ENCODE measurements at regions not wholly inside any gene's neighbourhood (a gene's known extent, or its start where the extent isn't known, plus 50 kb on each side); places are given as distances from the start of the nearest gene placed in this dataset.

DNA sequence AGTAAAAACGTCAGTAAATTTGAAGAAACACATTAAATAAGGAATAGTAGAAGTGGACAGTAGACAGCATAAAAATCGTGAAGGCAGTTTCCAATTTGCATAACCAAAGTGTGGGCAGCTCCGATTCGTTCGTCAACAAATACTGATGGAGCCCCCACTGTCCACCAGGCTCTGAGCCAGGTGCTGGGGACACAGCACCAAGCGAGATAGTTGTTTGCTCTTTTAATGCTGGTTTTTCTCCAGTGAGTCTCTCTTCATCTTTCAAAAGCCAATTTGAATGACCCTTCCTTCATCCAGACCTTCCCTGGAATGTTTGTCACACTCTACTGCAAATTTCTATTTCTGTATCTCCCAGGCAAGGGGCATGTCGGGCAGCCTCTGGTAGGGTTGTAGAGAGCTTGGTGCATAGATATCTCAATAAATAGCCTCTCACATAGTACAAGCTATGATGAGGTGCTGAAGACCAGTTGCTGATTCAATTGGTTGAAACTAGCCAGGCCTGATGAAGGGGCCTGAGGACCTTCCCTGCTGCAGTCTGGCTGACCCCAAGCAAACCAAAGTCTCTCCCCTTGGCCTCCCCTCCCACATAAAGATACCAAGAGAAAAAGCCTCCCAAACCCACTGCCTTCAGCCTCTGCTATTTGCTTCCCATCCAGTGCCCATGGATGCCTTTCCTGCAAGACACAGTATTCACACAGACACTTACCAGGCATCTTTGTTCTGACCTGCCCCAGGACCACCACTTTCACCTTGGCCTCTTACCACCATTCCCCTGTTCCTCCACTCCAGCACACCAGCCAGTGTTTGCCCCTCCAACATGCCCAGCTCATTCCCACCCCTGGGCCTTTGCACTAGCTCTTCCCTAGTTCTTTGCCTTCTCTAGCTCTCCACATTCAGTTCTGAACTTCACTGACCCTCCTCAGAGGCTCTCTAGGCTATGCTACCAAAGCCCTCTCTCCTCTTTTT is 125.2 kb downstream of the CEBPB start:
- no peaks in the 10 kb centered on the region for H3K27me3 ChIP-seq (ENCODE audit: insufficient read depth in 3 of 3, low read length in 2 of 3)
- no peak for ATAC-seq
- DNase-seq, result no peak
- no peak overlapping the region for H3K27ac ChIP-seq
- TF ChIP-seq, protein P1, sequence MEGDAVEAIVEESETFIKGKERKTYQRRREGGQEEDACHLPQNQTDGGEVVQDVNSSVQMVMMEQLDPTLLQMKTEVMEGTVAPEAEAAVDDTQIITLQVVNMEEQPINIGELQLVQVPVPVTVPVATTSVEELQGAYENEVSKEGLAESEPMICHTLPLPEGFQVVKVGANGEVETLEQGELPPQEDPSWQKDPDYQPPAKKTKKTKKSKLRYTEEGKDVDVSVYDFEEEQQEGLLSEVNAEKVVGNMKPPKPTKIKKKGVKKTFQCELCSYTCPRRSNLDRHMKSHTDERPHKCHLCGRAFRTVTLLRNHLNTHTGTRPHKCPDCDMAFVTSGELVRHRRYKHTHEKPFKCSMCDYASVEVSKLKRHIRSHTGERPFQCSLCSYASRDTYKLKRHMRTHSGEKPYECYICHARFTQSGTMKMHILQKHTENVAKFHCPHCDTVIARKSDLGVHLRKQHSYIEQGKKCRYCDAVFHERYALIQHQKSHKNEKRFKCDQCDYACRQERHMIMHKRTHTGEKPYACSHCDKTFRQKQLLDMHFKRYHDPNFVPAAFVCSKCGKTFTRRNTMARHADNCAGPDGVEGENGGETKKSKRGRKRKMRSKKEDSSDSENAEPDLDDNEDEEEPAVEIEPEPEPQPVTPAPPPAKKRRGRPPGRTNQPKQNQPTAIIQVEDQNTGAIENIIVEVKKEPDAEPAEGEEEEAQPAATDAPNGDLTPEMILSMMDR (IDR thresholded peaks at IDR 0.05), result no peak
- H3K4me3 ChIP-seq, result no peak overlapping the region
- H3K36me3 ChIP-seq (ENCODE audit: insufficient read depth in 1 of 2, low read depth in 1 of 2), result no peaks in the 10 kb centered on the region
- intact Hi-C loops (cut with DNase I), result no loop called here
- no peaks in the 10 kb centered on the region for H3K9me3 ChIP-seq
- H3K4me1 ChIP-seq, result peaks cover 4% of the 10 kb centered on the region
- WGBS, 3 donors, result 55 to 68% (median 58%) methylated on average over 7 of the region's 7 CpGs

GRCh38 chr20:50317116-50317515 is 126.5 kb downstream of the CEBPB start:
- no peaks in the 10 kb centered on the region for H3K36me3 ChIP-seq (ENCODE audit: insufficient read depth in 1 of 2, low read depth in 1 of 2)
- H3K27me3 ChIP-seq (ENCODE audit: insufficient read depth in 3 of 3, low read length in 2 of 3), result no peaks in the 10 kb centered on the region
- TF ChIP-seq, protein P1 (IDR thresholded peaks at IDR 0.05), result no peak
- no peak overlapping the region for H3K4me3 ChIP-seq
- WGBS, 3 donors, result 86 to 89% (median 88%) methylated on average over 7 of the region's 7 CpGs
- ATAC-seq (no peak), DNase-seq (no peak)
- H3K9me3 ChIP-seq, result no peaks in the 10 kb centered on the region
- peaks cover 16% of the 10 kb centered on the region for H3K4me1 ChIP-seq
- no peak overlapping the region for H3K27ac ChIP-seq
- intact Hi-C loops (cut with DNase I), result no loop called here

DNA sequence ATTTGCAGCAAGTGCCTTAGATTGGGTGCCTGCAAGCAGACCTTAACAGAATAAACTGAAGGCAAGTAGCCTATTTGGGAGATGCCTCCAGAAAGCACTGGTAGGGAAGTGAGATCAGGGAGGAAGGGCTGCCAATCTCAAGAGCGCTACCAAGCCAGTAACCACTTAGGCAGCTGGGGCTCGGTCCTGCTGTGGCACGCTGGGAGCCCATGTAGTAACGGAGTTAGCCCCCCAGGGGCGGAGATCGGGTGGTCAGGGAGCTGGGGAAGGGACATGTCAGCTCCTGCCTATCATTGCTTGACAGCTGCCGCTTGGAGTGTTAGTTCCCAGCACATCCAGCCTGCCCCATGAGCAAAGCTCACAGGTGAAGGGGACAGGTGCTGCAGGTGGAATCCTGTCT is 127.0 kb downstream of the CEBPB start:
- Histone ChIP-seq H3K4me1 (peaks cover 17% of the 10 kb centered on the region), H3K27me3 (ENCODE audit: insufficient read depth in 3 of 3, low read length in 2 of 3) (no peaks in the 10 kb centered on the region), H3K9me3 (no peaks in the 10 kb centered on the region), H3K36me3 (ENCODE audit: insufficient read depth in 1 of 2, low read depth in 1 of 2) (no peaks in the 10 kb centered on the region), H3K4me3 (no peak overlapping the region), H3K27ac (no peak overlapping the region)
- ATAC-seq (no peak), DNase-seq (no peak)
- intact Hi-C loops (cut with DNase I), result no loop called here
- TF ChIP-seq, protein P1 (IDR thresholded peaks at IDR 0.05), result no peak
- 71 to 79% (median 73%) methylated on average over 7 of the region's 7 CpGs for WGBS, 3 donors

GRCh38 chr20:50318710-50319109 is 128.1 kb downstream of the CEBPB start:
- Histone ChIP-seq H3K4me1 (peaks cover 17% of the 10 kb centered on the region), H3K4me3 (no peak overlapping the region), H3K9me3 (no peaks in the 10 kb centered on the region), H3K27ac (no peak overlapping the region), H3K27me3 (ENCODE audit: insufficient read depth in 3 of 3, low read length in 2 of 3) (no peaks in the 10 kb centered on the region), H3K36me3 (ENCODE audit: insufficient read depth in 1 of 2, low read depth in 1 of 2) (no peaks in the 10 kb centered on the region)
- DNase-seq (no peak), ATAC-seq (no peak)
- TF ChIP-seq, protein P1 (IDR thresholded peaks at IDR 0.05), result no peak
- 83 to 87% (median 86%) methylated on average over 8 of the region's 8 CpGs for WGBS, 3 donors
- intact Hi-C loops (cut with DNase I), result no loop called here
